PC-9 (cell line): ENCODE measurements at regions not wholly inside any gene's neighbourhood (a gene's known extent, or its start where the extent isn't known, plus 50 kb on each side); places are given as distances from the start of the nearest gene placed in this dataset.

ENCODE experiments used
- BruUV-seq: library from RNA; stranded (reverse); fragments of 400-500 nt; replicated peaks from 2 replicates; lab custom pipeline; 2021; lab: Mats Ljungman, UMichigan
- CTCF ChIA-PET: fragments of 300-600 bp; sonication (Branson Sonifier 250); formaldehyde crosslinking; loops from one replicate; lab custom pipeline; 2022; ENCODE audit warnings: antibody characterized with exemption; lab: Charles Lee
- POLR2A ChIA-PET: fragments of 300-600 bp; sonication (Branson Sonifier 250); formaldehyde crosslinking; loops from one replicate; lab custom pipeline; 2022; ENCODE audit warnings: antibody characterized with exemption; ENCODE audit not compliant: unreplicated experiment; lab: Charles Lee
- DNase-seq, 2 experiments: peaks; one replicate each; pipeline versions ENCODE4 v3.0.0 to v3.0.0-alpha.2; 2015 to 2022; ENCODE audit warnings: mixed read lengths in 1 of 2
- H2AFZ ChIP-seq: fragments of 200-600 bp; sonication (generic); 2 replicates; pipeline ENCODE4 v1.8.1; 2017; ENCODE audit warnings: antibody characterized with exemption
- H3F3A ChIP-seq: fragments of 200-600 bp; sonication (generic); 2 replicates; pipeline ENCODE4 v1.8.1; 2017; ENCODE audit warnings: antibody characterized with exemption, mild to moderate bottlenecking, low read depth; ENCODE audit not compliant: insufficient read depth
- H3K27ac ChIP-seq: fragments of 200-600 bp; sonication (generic); 2 replicates; pipeline ENCODE4 v1.6.1; 2016; ENCODE audit warnings: mixed run types
- H3K27me3 ChIP-seq: fragments of 200-600 bp; sonication (generic); 2 replicates; pipeline ENCODE4 v1.6.1; 2016; ENCODE audit warnings: low read depth, mixed run types; ENCODE audit not compliant: insufficient read depth
- H3K36me3 ChIP-seq: fragments of 200-600 bp; sonication (generic); 2 replicates; pipeline ENCODE4 v1.6.1; 2016; ENCODE audit warnings: low read depth, mixed run types
- H3K4me1 ChIP-seq: fragments of 200-600 bp; sonication (generic); replicated peaks from 2 replicates; pipeline ENCODE4 v1.6.1; 2016; ENCODE audit warnings: mixed run types; ENCODE audit not compliant: insufficient read depth
- H3K4me2 ChIP-seq: fragments of 200-600 bp; sonication (generic); 2 replicates; pipeline ENCODE4 v1.6.1; 2017; ENCODE audit warnings: mixed run types
- H3K4me3 ChIP-seq: fragments of 200-600 bp; sonication (generic); 2 replicates; pipeline ENCODE4 v1.6.1; 2016; ENCODE audit warnings: mixed run types
- H3K79me2 ChIP-seq: fragments of 200-600 bp; sonication (generic); 2 replicates; pipeline ENCODE4 v1.6.1; 2017; ENCODE audit warnings: low read depth, mixed run types
- H3K9me2 ChIP-seq: fragments of 200-600 bp; sonication (generic); 2 replicates; pipeline ENCODE4 v1.8.1; 2017; ENCODE audit warnings: mild to moderate bottlenecking; ENCODE audit not compliant: insufficient read depth
- H3K9me3 ChIP-seq: fragments of 200-600 bp; sonication (generic); 2 replicates; pipeline ENCODE4 v1.8.1; 2016; ENCODE audit warnings: low read depth; ENCODE audit not compliant: insufficient read depth
- H4K20me1 ChIP-seq: fragments of 200-600 bp; sonication (generic); 2 replicates; pipeline ENCODE4 v1.8.1; 2017; ENCODE audit not compliant: insufficient read depth
- CTCF ChIP-seq: fragments of 200-600 bp; sonication (generic); conservative IDR thresholded peaks from 2 replicates; pipeline ENCODE4 v1.6.1; 2017; ENCODE audit warnings: mixed run types, antibody characterized with exemption, mild to moderate bottlenecking, moderate library complexity
- EZH2 ChIP-seq: fragments of 200-600 bp; sonication (generic); IDR thresholded peaks from 2 replicates; pipeline ENCODE4 v1.8.0; 2017; ENCODE audit warnings: antibody characterized with exemption, low read depth
- intact Hi-C: fragments of 100-400 bp; cut with micrococcal nuclease; formaldehyde crosslinking; loops from one replicate; pipeline ENCODE4 v1.10.0; 2022; ENCODE audit not compliant: unreplicated experiment

GRCh38 chr12:11584221-11584855 lies 65.1 kb upstream of the ETV6 start:
- DNase-seq, result no peak
- intact Hi-C loops, result no loop called here
- Histone ChIP-seq H3K4me2 (no peak overlapping the region), H3K4me3 (no peak overlapping the region), H3K9me2 (no peaks in the 10 kb centered on the region), H4K20me1 (no peaks in the 10 kb centered on the region), H3K79me2 (no peaks in the 10 kb centered on the region), H3K9me3 (no peaks in the 10 kb centered on the region), H3F3A (peaks cover 15% of the 10 kb centered on the region), H3K27me3 (no peaks in the 10 kb centered on the region), H3K36me3 (no peaks in the 10 kb centered on the region), H2AFZ (no peak overlapping the region), H3K27ac (no peak overlapping the region), H3K4me1 (peaks cover 24% of the 10 kb centered on the region)
- POLR2A ChIA-PET, result no interaction called here
- no TSS peak for BruUV-seq
- TF ChIP-seq CTCF (no peak), EZH2 (no peak)
- CTCF ChIA-PET, result no interaction called here

- 0 out of 2 replicates have a peak, but pooled peaks cover 3% of the 10 kb centered on the region for H3K9me3 ChIP-seq
- H3K4me2 ChIP-seq, result no peak overlapping the region
- no peaks in the 10 kb centered on the region for H3K36me3 ChIP-seq
- intact Hi-C loops, result no loop called here
- BruUV-seq, result no TSS peak
- H3K4me1 ChIP-seq, result peaks cover 12% of the 10 kb centered on the region; the same call in 1 of the 2 replicates
- DNase-seq, result no peak
- no peaks in the 10 kb centered on the region for H3K9me2 ChIP-seq
- no peak for TF ChIP-seq CTCF
- TF ChIP-seq EZH2, result no peak
- H3K27me3 ChIP-seq, result no peaks in the 10 kb centered on the region
- no peak overlapping the region for H2AFZ ChIP-seq
- POLR2A ChIA-PET, result no interaction called here
- H3K79me2 ChIP-seq, result no peaks in the 10 kb centered on the region
- CTCF ChIA-PET, result no interaction called here
- H4K20me1 ChIP-seq, result no peaks in the 10 kb centered on the region
- H3K27ac ChIP-seq, result no peak overlapping the region
- H3K4me3 ChIP-seq, result no peak overlapping the region
- no peaks in the 10 kb centered on the region; the same call in 1 of the 2 replicates for H3F3A ChIP-seq
Measured at GRCh38 chr12:11592484-11592883, 57.0 kb upstream of the ETV6 start.

GRCh38 chr12:11593013-11593412 lies 56.5 kb upstream of the ETV6 start:
- H4K20me1 ChIP-seq, result no peaks in the 10 kb centered on the region
- no TSS peak for BruUV-seq
- CTCF ChIA-PET, result no interaction called here

More at GRCh38 chr12:11593013-11593412, 56.5 kb upstream of the ETV6 start:
- Histone ChIP-seq H3K4me3 (no peak overlapping the region), H3K4me1 (peaks cover 12% of the 10 kb centered on the region; the same call in 1 of the 2 replicates), H2AFZ (no peak overlapping the region), H3K9me2 (no peaks in the 10 kb centered on the region), H3K27ac (no peak overlapping the region), H3K4me2 (no peak overlapping the region), H3F3A (no peaks in the 10 kb centered on the region; the same call in 1 of the 2 replicates), H3K79me2 (no peaks in the 10 kb centered on the region), H3K27me3 (no peaks in the 10 kb centered on the region), H3K9me3 (0 out of 2 replicates have a peak, but pooled peaks cover 3% of the 10 kb centered on the region), H3K36me3 (no peaks in the 10 kb centered on the region)
- intact Hi-C loops, result no loop called here
- TF ChIP-seq EZH2 (no peak), CTCF (no peak)
- POLR2A ChIA-PET, result no interaction called here
- no peak for DNase-seq
